HL-60 (cell line): ENCODE measurements at regions not wholly inside any gene's neighbourhood (a gene's known extent, or its start where the extent isn't known, plus 50 kb on each side); places are given as distances from the start of the nearest gene placed in this dataset.

Experiments
- GABPA ChIP-seq: IDR thresholded peaks from 2 replicates; pipeline ENCODE4 v1.6.1; 2012; ENCODE audit warnings: low read depth
- POLR2AphosphoS5 ChIP-seq: IDR thresholded peaks from 2 replicates; pipeline ENCODE4 v1.6.1; 2012; ENCODE audit warnings: low read depth
- SPI1 ChIP-seq: IDR thresholded peaks from 2 replicates; pipeline ENCODE4 v1.6.1; 2012; ENCODE audit warnings: low read depth, mild to moderate bottlenecking, borderline replicate concordance
- TF ChIP-seq, protein P1 (sequence below): IDR thresholded peaks from one replicate; pipeline ENCODE4 v1.5.1; 2011; ENCODE audit warnings: low read length, control low read depth, inconsistent platforms; ENCODE audit not compliant: insufficient read depth
- TF ChIP-seq, protein P2 (sequence below): IDR thresholded peaks from 2 replicates; pipeline ENCODE4 v1.6.1; 2012; ENCODE audit warnings: low read depth; ENCODE audit not compliant: insufficient replicate concordance

DNA sequence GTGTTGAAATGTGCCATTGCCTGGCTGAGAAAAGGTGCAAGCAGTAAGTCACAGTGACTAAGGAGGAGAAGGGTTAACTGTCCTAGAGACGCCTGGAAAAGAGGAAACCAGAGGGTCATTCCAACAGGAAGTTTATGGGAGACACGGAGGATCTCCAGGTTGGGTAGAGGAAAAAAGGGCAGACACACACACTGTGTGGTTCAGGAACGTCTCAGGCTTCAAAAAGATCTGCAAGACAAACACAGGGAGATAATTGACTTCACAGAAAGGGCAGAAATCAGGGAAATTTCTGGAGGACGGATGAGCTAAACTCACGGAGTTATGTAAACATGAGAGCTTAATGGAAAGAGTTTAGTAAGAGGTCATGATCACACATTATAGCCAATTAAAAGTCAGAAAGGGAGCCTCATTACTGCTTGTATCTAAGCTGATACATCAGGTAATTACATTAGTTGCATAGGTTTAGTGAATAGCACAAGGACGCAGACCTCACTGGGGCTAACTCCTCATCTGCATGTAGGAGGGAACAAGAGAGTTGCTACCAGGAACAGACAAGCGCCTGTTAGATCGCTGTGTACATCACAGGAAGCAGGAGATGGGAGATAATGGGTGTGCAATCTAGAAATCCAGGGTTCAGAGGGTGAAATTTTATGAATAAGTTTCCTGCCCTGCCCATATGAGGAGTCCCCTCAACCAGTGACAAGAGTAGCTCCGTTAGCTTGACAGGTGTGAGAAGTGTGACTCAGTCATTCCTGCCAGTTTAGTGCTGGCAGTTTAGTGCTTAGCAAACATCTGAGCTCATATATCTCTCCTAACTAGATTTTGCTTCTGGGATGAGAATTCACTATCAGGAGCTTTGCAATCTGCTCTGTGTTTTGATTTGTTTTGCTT, 96.6 kb upstream of the TNR start:
- TF ChIP-seq, protein P1, sequence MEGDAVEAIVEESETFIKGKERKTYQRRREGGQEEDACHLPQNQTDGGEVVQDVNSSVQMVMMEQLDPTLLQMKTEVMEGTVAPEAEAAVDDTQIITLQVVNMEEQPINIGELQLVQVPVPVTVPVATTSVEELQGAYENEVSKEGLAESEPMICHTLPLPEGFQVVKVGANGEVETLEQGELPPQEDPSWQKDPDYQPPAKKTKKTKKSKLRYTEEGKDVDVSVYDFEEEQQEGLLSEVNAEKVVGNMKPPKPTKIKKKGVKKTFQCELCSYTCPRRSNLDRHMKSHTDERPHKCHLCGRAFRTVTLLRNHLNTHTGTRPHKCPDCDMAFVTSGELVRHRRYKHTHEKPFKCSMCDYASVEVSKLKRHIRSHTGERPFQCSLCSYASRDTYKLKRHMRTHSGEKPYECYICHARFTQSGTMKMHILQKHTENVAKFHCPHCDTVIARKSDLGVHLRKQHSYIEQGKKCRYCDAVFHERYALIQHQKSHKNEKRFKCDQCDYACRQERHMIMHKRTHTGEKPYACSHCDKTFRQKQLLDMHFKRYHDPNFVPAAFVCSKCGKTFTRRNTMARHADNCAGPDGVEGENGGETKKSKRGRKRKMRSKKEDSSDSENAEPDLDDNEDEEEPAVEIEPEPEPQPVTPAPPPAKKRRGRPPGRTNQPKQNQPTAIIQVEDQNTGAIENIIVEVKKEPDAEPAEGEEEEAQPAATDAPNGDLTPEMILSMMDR = no peak
- TF ChIP-seq POLR2AphosphoS5 = no peak
- TF ChIP-seq GABPA = no peak
- TF ChIP-seq, protein P2, sequence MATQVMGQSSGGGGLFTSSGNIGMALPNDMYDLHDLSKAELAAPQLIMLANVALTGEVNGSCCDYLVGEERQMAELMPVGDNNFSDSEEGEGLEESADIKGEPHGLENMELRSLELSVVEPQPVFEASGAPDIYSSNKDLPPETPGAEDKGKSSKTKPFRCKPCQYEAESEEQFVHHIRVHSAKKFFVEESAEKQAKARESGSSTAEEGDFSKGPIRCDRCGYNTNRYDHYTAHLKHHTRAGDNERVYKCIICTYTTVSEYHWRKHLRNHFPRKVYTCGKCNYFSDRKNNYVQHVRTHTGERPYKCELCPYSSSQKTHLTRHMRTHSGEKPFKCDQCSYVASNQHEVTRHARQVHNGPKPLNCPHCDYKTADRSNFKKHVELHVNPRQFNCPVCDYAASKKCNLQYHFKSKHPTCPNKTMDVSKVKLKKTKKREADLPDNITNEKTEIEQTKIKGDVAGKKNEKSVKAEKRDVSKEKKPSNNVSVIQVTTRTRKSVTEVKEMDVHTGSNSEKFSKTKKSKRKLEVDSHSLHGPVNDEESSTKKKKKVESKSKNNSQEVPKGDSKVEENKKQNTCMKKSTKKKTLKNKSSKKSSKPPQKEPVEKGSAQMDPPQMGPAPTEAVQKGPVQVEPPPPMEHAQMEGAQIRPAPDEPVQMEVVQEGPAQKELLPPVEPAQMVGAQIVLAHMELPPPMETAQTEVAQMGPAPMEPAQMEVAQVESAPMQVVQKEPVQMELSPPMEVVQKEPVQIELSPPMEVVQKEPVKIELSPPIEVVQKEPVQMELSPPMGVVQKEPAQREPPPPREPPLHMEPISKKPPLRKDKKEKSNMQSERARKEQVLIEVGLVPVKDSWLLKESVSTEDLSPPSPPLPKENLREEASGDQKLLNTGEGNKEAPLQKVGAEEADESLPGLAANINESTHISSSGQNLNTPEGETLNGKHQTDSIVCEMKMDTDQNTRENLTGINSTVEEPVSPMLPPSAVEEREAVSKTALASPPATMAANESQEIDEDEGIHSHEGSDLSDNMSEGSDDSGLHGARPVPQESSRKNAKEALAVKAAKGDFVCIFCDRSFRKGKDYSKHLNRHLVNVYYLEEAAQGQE = no peak
- TF ChIP-seq SPI1 = no peak
